ENCODE measurements at regions not wholly inside any gene's neighbourhood (a gene's known extent, or its start where the extent isn't known, plus 50 kb on each side); places are given as distances from the start of the nearest gene placed in this dataset.

DNA sequence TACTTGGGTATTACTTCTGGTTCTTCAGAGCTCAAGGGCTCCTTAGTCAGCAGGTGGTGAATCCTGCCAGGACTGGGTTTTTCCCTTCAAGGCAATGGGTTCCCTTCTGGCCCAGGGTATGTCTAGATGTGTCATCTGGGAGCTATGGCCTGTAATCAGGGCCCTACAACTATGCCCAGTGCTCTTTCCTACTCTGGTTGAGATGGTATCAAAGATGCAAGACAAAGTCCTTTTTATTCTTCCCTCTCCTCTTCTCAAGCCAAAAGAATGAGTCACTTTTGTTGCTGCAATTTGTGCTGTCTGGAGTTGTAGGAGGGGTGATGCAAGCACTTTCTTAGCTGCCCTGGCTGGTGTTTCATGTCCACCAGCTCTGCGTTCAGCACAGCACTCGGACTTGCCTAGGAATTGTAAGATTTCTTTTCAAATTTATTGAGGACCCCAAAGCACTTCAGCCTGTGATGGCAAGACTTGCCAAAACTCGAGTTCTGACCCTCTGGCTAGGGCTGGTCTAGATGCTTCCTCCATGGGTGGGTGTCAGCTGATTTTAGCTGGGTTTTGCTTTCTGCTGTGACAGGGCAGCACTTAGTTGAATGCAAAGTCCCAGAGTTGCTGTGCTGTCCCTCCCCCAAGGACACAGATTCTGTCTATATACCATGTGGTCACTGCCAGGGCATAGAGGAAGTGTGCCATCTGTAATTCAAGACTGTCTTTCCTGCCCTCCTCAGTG lies 129.2 kb upstream of the CBLB start:
- ATAC-seq = peak; percentile 90
- peak; percentile 59; the same call in 1 of the 2 replicates for TF ChIP-seq ZFP3 (CRISPR knock-in tag; IDR thresholded peaks at IDR 0.05)
- TF ChIP-seq GLIS3 (CRISPR knock-in tag; IDR thresholded peaks at IDR 0.05) = no peak
- TF ChIP-seq ISL1 (CRISPR knock-in tag; IDR thresholded peaks at IDR 0.05) = peak; percentile 43; the same call in 1 of the 2 replicates

GRCh38 chr3:105999856-106000255 lies 131.0 kb upstream of the CBLB start:
- ATAC-seq = no peak
- TF ChIP-seq GLIS3 (CRISPR knock-in tag; IDR thresholded peaks at IDR 0.05) = no peak
- no peak for TF ChIP-seq ZNF565 (CRISPR knock-in tag; conservative IDR thresholded peaks at IDR 0.05; ENCODE audit: low read depth)
- TF ChIP-seq ZC3H10 (CRISPR knock-in tag; IDR thresholded peaks at IDR 0.05) = no peak
- TF ChIP-seq POU6F1 (CRISPR knock-in tag; IDR thresholded peaks at IDR 0.05; ENCODE audit: borderline replicate concordance, low read depth) = no peak
- no peak for TF ChIP-seq PPARA (CRISPR knock-in tag; IDR thresholded peaks at IDR 0.05; ENCODE audit: borderline replicate concordance)
- no peak for TF ChIP-seq TSHZ2 (CRISPR knock-in tag; IDR thresholded peaks at IDR 0.05)
- no peak for TF ChIP-seq ISL1 (CRISPR knock-in tag; IDR thresholded peaks at IDR 0.05)
- TF ChIP-seq CREB5 (CRISPR knock-in tag; IDR thresholded peaks at IDR 0.05; ENCODE audit: low read depth) = no peak
- no peak for TF ChIP-seq RARB (CRISPR knock-in tag; IDR thresholded peaks at IDR 0.05)
- no peak for TF ChIP-seq CSDC2 (CRISPR knock-in tag; IDR thresholded peaks at IDR 0.05)
- no peak for TF ChIP-seq TOX (CRISPR knock-in tag; IDR thresholded peaks at IDR 0.05; ENCODE audit: borderline replicate concordance)
- no peak for TF ChIP-seq ZNF8 (CRISPR knock-in tag; IDR thresholded peaks at IDR 0.05)
- TF ChIP-seq ZFP3 (CRISPR knock-in tag; IDR thresholded peaks at IDR 0.05) = no peak
- TF ChIP-seq TCF4 (CRISPR knock-in tag; IDR thresholded peaks at IDR 0.05; ENCODE audit: borderline replicate concordance) = no peak
- no peak for TF ChIP-seq BACH2 (CRISPR knock-in tag; IDR thresholded peaks at IDR 0.05; ENCODE audit: borderline replicate concordance)
- TF ChIP-seq SNAI2 (CRISPR knock-in tag; IDR thresholded peaks at IDR 0.05) = no peak
- no peak for TF ChIP-seq PATZ1 (CRISPR knock-in tag; IDR thresholded peaks at IDR 0.05; ENCODE audit: borderline replicate concordance)
- no peak for TF ChIP-seq ZFP30 (CRISPR knock-in tag; IDR thresholded peaks at IDR 0.05)
- TF ChIP-seq OSR1 (CRISPR knock-in tag; IDR thresholded peaks at IDR 0.05) = no peak

- no peak for ATAC-seq
- TF ChIP-seq ZFP30 (CRISPR knock-in tag; IDR thresholded peaks at IDR 0.05) (no peak), PPARA (CRISPR knock-in tag; IDR thresholded peaks at IDR 0.05; ENCODE audit: borderline replicate concordance) (no peak), ISL1 (CRISPR knock-in tag; IDR thresholded peaks at IDR 0.05) (no peak), ZFP3 (CRISPR knock-in tag; IDR thresholded peaks at IDR 0.05) (no peak), ARNTL (CRISPR knock-in tag; IDR thresholded peaks at IDR 0.05; ENCODE audit: borderline replicate concordance, low read depth) (no peak), RARB (CRISPR knock-in tag; IDR thresholded peaks at IDR 0.05) (no peak), TCF4 (CRISPR knock-in tag; IDR thresholded peaks at IDR 0.05; ENCODE audit: borderline replicate concordance) (no peak), GLIS3 (CRISPR knock-in tag; IDR thresholded peaks at IDR 0.05) (no peak), ZC3H10 (CRISPR knock-in tag; IDR thresholded peaks at IDR 0.05) (no peak), OSR1 (CRISPR knock-in tag; IDR thresholded peaks at IDR 0.05) (no peak), CREB5 (CRISPR knock-in tag; IDR thresholded peaks at IDR 0.05; ENCODE audit: low read depth) (no peak), TSHZ2 (CRISPR knock-in tag; IDR thresholded peaks at IDR 0.05) (no peak), BACH2 (CRISPR knock-in tag; IDR thresholded peaks at IDR 0.05; ENCODE audit: borderline replicate concordance) (no peak)
These were observed 133.1 kb upstream of the CBLB start for GRCh38 chr3:106001923-106002322.

All from SK-N-SH treated with all-trans-retinoic acid at 6 μM for 48 hours (cell line).